Suprapubic skin (tissue), 4 donors: ENCODE measurements at regions not wholly inside any gene's neighbourhood (a gene's known extent, or its start where the extent isn't known, plus 50 kb on each side); places are given as distances from the start of the nearest gene placed in this dataset.

Experiments used
- CTCF ChIP-seq, 2 donors: fragments of 200-600 bp in 1 of 2; fragments of 450-650 bp in 1 of 2; sonication (generic) in 1 of 2; IDR thresholded peaks; one replicate each; pipeline ENCODE4 v1.5.1; 2016 to 2019; ENCODE audit warnings: antibody characterized with exemption in 2 of 2, mild to moderate bottlenecking in 1 of 2, moderate library complexity in 1 of 2
- EP300 ChIP-seq: sonication (generic); formaldehyde crosslinking; IDR thresholded peaks from one replicate; pipeline ENCODE4 v1.6.1; 2017; ENCODE audit warnings: antibody characterized with exemption
- POLR2A ChIP-seq, 2 donors: fragments of 450-650 bp; IDR thresholded peaks; one replicate each; pipeline ENCODE4 v1.6.1; 2017; ENCODE audit warnings: antibody characterized with exemption in 2 of 2, mild to moderate bottlenecking in 2 of 2, moderate library complexity in 2 of 2
- POLR2AphosphoS5 ChIP-seq, 3 donors: sonication (generic); formaldehyde crosslinking; IDR thresholded peaks; one replicate each; pipeline ENCODE4 v1.6.1; 2017; ENCODE audit warnings: antibody characterized with exemption in 3 of 3

GRCh38 chr5:112068593-112068992 is 311.6 kb upstream of the NREP start:
- TF ChIP-seq CTCF (IDR thresholded peaks at IDR 0.05): no peak
- no peak for TF ChIP-seq POLR2A (IDR thresholded peaks at IDR 0.05)
- TF ChIP-seq POLR2AphosphoS5 (IDR thresholded peaks at IDR 0.05): no peak
- no peak for TF ChIP-seq EP300
